OCI-LY7 (cell line): ENCODE measurements at regions not wholly inside any gene's neighbourhood (a gene's known extent, or its start where the extent isn't known, plus 50 kb on each side); places are given as distances from the start of the nearest gene placed in this dataset.

Experiments used
- BruUV-seq: library from RNA; stranded (reverse); fragments of 400-500 nt; replicated peaks from 2 replicates; lab custom pipeline; 2021; lab: Mats Ljungman, UMichigan
- CTCF ChIA-PET: fragments of 300-600 bp; sonication (Branson Sonifier 250); formaldehyde crosslinking; loops from one replicate; lab custom pipeline; 2022; ENCODE audit warnings: antibody characterized with exemption; ENCODE audit not compliant: unreplicated experiment; lab: Charles Lee
- POLR2A ChIA-PET: fragments of 300-600 bp; sonication (Branson Sonifier 250); formaldehyde crosslinking; loops from one replicate; lab custom pipeline; 2022; ENCODE audit warnings: antibody characterized with exemption; lab: Charles Lee
- DNase-seq: peaks from one replicate; pipeline ENCODE4 v3.0.0-alpha.2; 2015; ENCODE audit warnings: low spot score
- H2AFZ ChIP-seq: fragments of 200-600 bp; sonication (generic), shearing (Covaris generic); 2 replicates; pipeline ENCODE4 v1.6.1; 2014; ENCODE audit warnings: mild to moderate bottlenecking, antibody characterized with exemption, low read length, moderate library complexity
- H3K27ac ChIP-seq: fragments of 200-600 bp; sonication (generic); 2 replicates; pipeline ENCODE4 v1.5.1; 2014; ENCODE audit warnings: mixed run types, low read depth, mild to moderate bottlenecking, moderate library complexity, low read length, inconsistent platforms; ENCODE audit not compliant: poor library complexity, severe bottlenecking
- H3K36me3 ChIP-seq: fragments of 200-600 bp; sonication (generic); 2 replicates; pipeline ENCODE4 v1.6.1; 2014; ENCODE audit warnings: mild to moderate bottlenecking, antibody characterized with exemption, low read length, moderate library complexity, mixed read lengths; ENCODE audit not compliant: insufficient read depth
- H3K4me1 ChIP-seq: fragments of 200-600 bp; sonication (generic); 2 replicates; pipeline ENCODE4 v1.5.1; 2014; ENCODE audit warnings: mild to moderate bottlenecking, low read length; ENCODE audit not compliant: insufficient read depth, poor library complexity, severe bottlenecking
- H3K4me2 ChIP-seq: fragments of 200-600 bp; sonication (generic); 2 replicates; pipeline ENCODE4 v1.6.1; 2014; ENCODE audit warnings: mild to moderate bottlenecking, low read length
- H3K4me3 ChIP-seq: fragments of 200-600 bp; sonication (generic); 2 replicates; pipeline ENCODE4 v1.5.1; 2014; ENCODE audit warnings: mild to moderate bottlenecking, low read depth, low read length; ENCODE audit not compliant: poor library complexity, severe bottlenecking
- H3K79me2 ChIP-seq: fragments of 200-600 bp; sonication (generic); 2 replicates; pipeline ENCODE4 v1.6.1; 2016; ENCODE audit warnings: low read depth, mild to moderate bottlenecking, low read length, moderate library complexity, mixed read lengths; ENCODE audit not compliant: insufficient read depth
- H3K9me2 ChIP-seq: fragments of 200-600 bp; sonication (generic); 2 replicates; pipeline ENCODE4 v1.6.1; 2016; ENCODE audit warnings: mild to moderate bottlenecking, low read length, mixed read lengths; ENCODE audit not compliant: insufficient read depth
- H3K9me3 ChIP-seq: fragments of 200-600 bp; sonication (generic); 2 replicates; pipeline ENCODE4 v1.6.1; 2014; ENCODE audit warnings: mild to moderate bottlenecking, mixed run types, low read length, mixed read lengths
- H4K20me1 ChIP-seq: fragments of 200-600 bp; sonication (generic); 2 replicates; pipeline ENCODE4 v1.6.1; 2014; ENCODE audit warnings: mild to moderate bottlenecking, antibody characterized with exemption, low read length, moderate library complexity, mixed read lengths; ENCODE audit not compliant: insufficient read depth
- EZH2phosphoT487 ChIP-seq: fragments of 200-600 bp; sonication (generic); IDR thresholded peaks from 2 replicates; pipeline ENCODE4 v1.6.1; 2018; ENCODE audit warnings: low read depth, borderline replicate concordance, mild to moderate bottlenecking, mixed run types, antibody characterized with exemption, low read length, moderate library complexity, mixed read lengths
- intact Hi-C: fragments of 100-400 bp; cut with micrococcal nuclease; formaldehyde crosslinking; loops from one replicate; pipeline ENCODE4 v1.10.0; 2022; ENCODE audit not compliant: unreplicated experiment
- TF ChIP-seq, protein P1 (sequence below): fragments of 200-600 bp; sonication (generic); conservative IDR thresholded peaks from 2 replicates; pipeline ENCODE4 v1.5.1; 2014; ENCODE audit warnings: mild to moderate bottlenecking, antibody characterized with exemption, low read length, moderate library complexity, mixed read lengths

DNA sequence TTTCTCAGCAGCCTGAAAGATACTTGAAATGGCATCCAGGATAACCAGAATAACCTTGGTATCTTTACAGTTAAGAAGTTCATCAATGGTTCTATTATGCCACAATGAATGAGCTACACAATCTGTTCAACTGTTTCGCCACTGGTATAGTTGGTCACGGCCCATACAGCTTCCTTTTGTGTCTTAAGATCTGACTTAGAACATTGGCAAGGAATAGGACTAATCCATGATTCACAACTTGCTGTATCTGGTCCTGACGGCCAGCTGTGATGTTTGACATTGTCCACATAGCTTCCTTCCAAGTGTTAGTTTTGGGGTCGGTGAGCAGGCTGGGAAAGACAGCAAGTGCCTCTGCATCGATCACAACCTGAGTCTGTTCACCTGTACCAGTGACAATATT lies 113.3 kb upstream of the RAD23B start:
- Histone ChIP-seq H3K9me3 (no peaks in the 10 kb centered on the region), H3K4me3 (no peak overlapping the region), H3K4me2 (no peak overlapping the region), H3K36me3 (no peaks in the 10 kb centered on the region), H3K9me2 (no peaks in the 10 kb centered on the region), H3K4me1 (no peaks in the 10 kb centered on the region), H3K79me2 (no peaks in the 10 kb centered on the region), H3K27ac (no peak overlapping the region), H2AFZ (no peak overlapping the region), H4K20me1 (no peaks in the 10 kb centered on the region)
- ChIA-PET CTCF (no interaction called here), POLR2A (interaction anchor here (0.6 kb wide), 1 partner anchor 183 kb away, joined by 4 read pairs; no protein-coding TSS in a partner anchor)
- no TSS peak for BruUV-seq
- TF ChIP-seq, protein P1, sequence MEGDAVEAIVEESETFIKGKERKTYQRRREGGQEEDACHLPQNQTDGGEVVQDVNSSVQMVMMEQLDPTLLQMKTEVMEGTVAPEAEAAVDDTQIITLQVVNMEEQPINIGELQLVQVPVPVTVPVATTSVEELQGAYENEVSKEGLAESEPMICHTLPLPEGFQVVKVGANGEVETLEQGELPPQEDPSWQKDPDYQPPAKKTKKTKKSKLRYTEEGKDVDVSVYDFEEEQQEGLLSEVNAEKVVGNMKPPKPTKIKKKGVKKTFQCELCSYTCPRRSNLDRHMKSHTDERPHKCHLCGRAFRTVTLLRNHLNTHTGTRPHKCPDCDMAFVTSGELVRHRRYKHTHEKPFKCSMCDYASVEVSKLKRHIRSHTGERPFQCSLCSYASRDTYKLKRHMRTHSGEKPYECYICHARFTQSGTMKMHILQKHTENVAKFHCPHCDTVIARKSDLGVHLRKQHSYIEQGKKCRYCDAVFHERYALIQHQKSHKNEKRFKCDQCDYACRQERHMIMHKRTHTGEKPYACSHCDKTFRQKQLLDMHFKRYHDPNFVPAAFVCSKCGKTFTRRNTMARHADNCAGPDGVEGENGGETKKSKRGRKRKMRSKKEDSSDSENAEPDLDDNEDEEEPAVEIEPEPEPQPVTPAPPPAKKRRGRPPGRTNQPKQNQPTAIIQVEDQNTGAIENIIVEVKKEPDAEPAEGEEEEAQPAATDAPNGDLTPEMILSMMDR, result no peak
- TF ChIP-seq EZH2phosphoT487, result no peak
- intact Hi-C loops, result no loop called here
- DNase-seq, result no peak

DNA sequence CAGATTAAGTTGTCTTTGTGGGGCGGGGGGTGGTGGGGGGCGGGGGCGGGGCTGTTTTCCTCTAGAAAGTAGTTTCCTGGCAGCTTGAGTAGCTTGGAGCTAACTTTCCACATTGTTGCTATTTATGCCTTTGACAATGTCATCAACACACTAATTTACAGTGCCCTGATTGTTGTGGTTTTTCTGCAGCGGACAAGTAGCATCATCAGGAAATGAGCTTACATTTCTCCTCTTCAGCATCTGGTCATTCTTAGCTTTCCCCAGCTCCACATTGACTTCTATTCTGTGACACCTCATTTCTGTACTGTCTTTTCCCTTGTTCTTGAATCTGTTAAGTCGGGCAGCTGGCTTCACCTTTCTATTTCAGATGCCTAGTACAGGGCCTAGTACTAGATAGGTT lies 112.3 kb upstream of the RAD23B start:
- ChIA-PET CTCF (no interaction called here), POLR2A (no interaction called here)
- no peaks in the 10 kb centered on the region for H3K36me3 ChIP-seq
- no TSS peak for BruUV-seq
- TF ChIP-seq EZH2phosphoT487, result no peak
- TF ChIP-seq, protein P1, result no peak
- intact Hi-C loops, result no loop called here
- no peaks in the 10 kb centered on the region for H4K20me1 ChIP-seq
- H3K27ac ChIP-seq, result no peak overlapping the region
- H3K4me2 ChIP-seq, result no peak overlapping the region
- no peaks in the 10 kb centered on the region for H3K9me2 ChIP-seq
- no peak overlapping the region for H3K4me3 ChIP-seq
- no peaks in the 10 kb centered on the region for H3K79me2 ChIP-seq
- H3K9me3 ChIP-seq, result no peaks in the 10 kb centered on the region
- no peak overlapping the region for H2AFZ ChIP-seq
- DNase-seq, result no peak
- H3K4me1 ChIP-seq, result no peaks in the 10 kb centered on the region

DNA sequence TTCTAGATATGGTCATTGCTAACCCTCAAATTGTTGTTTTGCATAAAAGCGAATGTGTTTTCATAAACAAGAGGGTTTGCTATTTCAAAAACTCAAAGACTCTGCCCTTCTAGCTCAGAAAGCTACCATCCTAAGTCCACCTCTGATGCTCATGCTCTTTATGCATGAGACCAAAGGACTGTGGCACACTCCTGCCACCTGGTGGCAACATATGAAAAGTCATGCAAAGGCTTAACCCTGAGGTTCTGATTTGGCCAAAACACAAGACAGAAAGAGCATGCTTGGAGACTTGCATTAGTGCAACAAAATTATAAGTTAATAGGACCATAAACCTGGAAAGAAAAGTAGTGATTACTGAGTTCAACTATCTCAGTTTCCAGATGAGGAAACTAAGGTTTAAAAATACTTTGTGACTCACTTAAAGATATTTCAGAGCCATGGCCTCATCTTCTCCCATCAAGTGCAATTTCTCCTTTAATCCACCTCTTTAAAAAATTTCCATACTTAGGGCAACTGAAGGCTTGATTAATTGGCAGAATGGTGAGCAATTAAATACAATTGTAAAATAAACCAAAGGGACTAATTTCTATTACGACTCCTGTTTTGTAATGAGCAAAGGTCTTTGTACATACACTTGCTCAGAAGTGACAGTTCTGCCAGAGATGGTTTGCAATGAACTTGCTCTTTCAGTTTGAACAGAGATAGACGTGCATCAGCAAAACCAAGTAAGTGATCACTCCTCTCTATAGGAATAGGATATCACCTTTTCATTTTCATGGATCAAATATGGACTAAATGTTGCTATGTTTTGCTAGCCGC lies 110.7 kb upstream of the RAD23B start:
- Histone ChIP-seq H3K27ac (no peak overlapping the region), H3K4me3 (no peak overlapping the region), H3K36me3 (no peaks in the 10 kb centered on the region), H3K4me2 (no peak overlapping the region), H3K79me2 (no peaks in the 10 kb centered on the region), H3K4me1 (no peaks in the 10 kb centered on the region), H3K9me3 (no peaks in the 10 kb centered on the region), H2AFZ (no peak overlapping the region), H3K9me2 (no peaks in the 10 kb centered on the region), H4K20me1 (no peaks in the 10 kb centered on the region)
- intact Hi-C loops, result no loop called here
- TF ChIP-seq, protein P1, result peak; percentile 98
- no peak for TF ChIP-seq EZH2phosphoT487
- POLR2A ChIA-PET, result interaction anchor here (0.6 kb wide), 1 partner anchor 558 kb away, joined by 5 read pairs; no protein-coding TSS in a partner anchor
- BruUV-seq, result no TSS peak
- peak; percentile 73 for DNase-seq
- CTCF ChIA-PET, result no interaction called here
